ENCODE measurements at regions not wholly inside any gene's neighbourhood (a gene's known extent, or its start where the extent isn't known, plus 50 kb on each side); places are given as distances from the start of the nearest gene placed in this dataset.

DNA sequence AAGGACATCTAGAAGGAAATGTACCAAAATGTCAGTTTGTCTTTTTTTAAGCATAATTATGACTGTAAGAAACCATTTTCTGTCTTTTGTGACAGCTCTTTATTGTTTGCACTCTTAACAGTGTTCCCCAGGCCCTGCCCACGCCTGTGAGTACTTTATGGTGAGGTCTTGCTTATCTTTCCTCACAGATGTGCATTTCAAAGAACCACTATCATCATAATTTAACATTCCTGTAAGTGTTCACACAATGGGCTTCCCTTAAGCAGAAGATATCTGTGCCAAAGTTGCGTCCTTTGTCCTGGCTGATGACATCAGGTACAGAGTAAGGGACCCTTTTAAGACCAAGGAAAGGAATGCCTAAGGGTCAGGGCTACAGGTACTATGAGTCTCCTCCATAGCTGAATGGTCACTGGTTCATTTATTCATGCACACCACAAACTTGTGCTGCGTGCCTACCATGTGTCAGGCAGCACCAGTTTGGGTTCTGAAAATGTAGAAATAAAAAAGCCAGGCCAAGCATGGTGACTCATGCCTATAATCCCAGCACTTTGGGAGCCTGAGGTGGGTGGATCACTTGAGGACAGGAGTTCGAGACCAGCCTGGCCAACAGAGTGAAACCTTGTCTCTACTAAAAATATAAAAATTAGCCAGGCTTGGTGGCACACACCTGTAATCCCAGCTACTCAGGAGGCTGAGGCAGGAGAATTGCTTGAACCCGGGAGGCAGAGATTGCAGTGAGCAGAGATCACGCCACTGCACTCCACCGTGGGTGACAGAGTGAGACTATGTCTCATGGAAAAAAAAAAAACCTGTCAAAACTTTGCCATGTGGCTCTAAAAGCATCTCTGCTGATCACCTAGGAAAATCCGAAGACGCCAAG is 55.4 kb upstream of the NLK start:
- H3K79me2 ChIP-seq (ENCODE audit: control insufficient read depth, insufficient read depth, low read length): no peaks in the 10 kb centered on the region
- H4K20me1 ChIP-seq (ENCODE audit: control insufficient read depth, extremely low read depth, insufficient read depth, low read length): no peaks in the 10 kb centered on the region
- H3K9me3 ChIP-seq (ENCODE audit: control insufficient read depth, insufficient read depth, low read depth, low read length): no peaks in the 10 kb centered on the region
- no peaks in the 10 kb centered on the region for H3K36me3 ChIP-seq (ENCODE audit: control insufficient read depth, insufficient read depth, low read length)
- no peaks in the 10 kb centered on the region for H3K4me1 ChIP-seq (ENCODE audit: control insufficient read depth, extremely low read depth, insufficient read depth, low read length)
- no peak overlapping the region for H3K27ac ChIP-seq (ENCODE audit: insufficient read depth, low read length)
- H3K9ac ChIP-seq (ENCODE audit: insufficient read depth, low read length): no peak overlapping the region
- H3K4me2 ChIP-seq (ENCODE audit: extremely low read depth, insufficient read depth, low read length): no peak overlapping the region
- no peak overlapping the region for H2AFZ ChIP-seq (ENCODE audit: low read length)
- H3K27me3 ChIP-seq (ENCODE audit: control insufficient read depth, insufficient read depth, low read length): no peaks in the 10 kb centered on the region
- H3K4me3 ChIP-seq (replicated peaks in 1 of 4; ENCODE audit: control extremely low read depth in 1 of 4, insufficient read depth in 1 of 4, low read depth in 3 of 4, low read length in 4 of 4): no peak overlapping the region
- no peak for TF ChIP-seq EZH2 (IDR thresholded peaks at IDR 0.05; ENCODE audit: low read length, missing control alignments)
- DNase-seq (ENCODE audit: low read depth in 2 of 2): peak in 1 of 2 donors; percentile 53

DNA sequence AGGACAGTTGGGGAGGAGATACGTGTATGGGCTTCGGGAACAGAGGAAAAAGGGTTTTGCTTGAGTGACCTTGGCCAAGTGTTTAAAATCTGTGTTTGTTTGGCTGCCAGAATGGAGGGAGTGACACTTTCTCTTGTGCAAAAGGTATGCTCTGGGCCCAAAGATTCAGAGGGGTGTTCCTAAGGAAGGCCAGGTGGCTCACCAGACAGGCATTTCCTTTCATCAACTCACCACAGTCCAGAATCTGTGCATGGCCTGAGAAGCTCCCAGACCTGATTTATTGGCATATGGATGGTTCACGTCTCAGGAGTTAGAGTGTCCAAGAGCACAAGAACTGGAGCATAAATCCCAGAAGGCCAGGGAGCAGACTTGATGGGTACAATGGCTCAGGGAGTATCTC is 53.4 kb upstream of the NLK start:
- no peaks in the 10 kb centered on the region for H4K20me1 ChIP-seq (ENCODE audit: control insufficient read depth, extremely low read depth, insufficient read depth, low read length)
- no peaks in the 10 kb centered on the region for H3K79me2 ChIP-seq (ENCODE audit: control insufficient read depth, insufficient read depth, low read length)
- peak in 1 of 2 donors; percentile 50 for DNase-seq (ENCODE audit: low read depth in 2 of 2)
- TF ChIP-seq, protein P1, sequence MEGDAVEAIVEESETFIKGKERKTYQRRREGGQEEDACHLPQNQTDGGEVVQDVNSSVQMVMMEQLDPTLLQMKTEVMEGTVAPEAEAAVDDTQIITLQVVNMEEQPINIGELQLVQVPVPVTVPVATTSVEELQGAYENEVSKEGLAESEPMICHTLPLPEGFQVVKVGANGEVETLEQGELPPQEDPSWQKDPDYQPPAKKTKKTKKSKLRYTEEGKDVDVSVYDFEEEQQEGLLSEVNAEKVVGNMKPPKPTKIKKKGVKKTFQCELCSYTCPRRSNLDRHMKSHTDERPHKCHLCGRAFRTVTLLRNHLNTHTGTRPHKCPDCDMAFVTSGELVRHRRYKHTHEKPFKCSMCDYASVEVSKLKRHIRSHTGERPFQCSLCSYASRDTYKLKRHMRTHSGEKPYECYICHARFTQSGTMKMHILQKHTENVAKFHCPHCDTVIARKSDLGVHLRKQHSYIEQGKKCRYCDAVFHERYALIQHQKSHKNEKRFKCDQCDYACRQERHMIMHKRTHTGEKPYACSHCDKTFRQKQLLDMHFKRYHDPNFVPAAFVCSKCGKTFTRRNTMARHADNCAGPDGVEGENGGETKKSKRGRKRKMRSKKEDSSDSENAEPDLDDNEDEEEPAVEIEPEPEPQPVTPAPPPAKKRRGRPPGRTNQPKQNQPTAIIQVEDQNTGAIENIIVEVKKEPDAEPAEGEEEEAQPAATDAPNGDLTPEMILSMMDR (conservative IDR thresholded peaks at IDR 0.05 in 1 of 2, IDR thresholded peaks at IDR 0.05 in 1 of 2; ENCODE audit: low read depth in 1 of 2, low read length in 2 of 2): no peak
- no peak for TF ChIP-seq EZH2 (IDR thresholded peaks at IDR 0.05; ENCODE audit: low read length, missing control alignments)
- H3K9ac ChIP-seq (ENCODE audit: insufficient read depth, low read length): no peak overlapping the region
- H3K27me3 ChIP-seq (ENCODE audit: control insufficient read depth, insufficient read depth, low read length): no peaks in the 10 kb centered on the region
- H3K9me3 ChIP-seq (ENCODE audit: control insufficient read depth, insufficient read depth, low read depth, low read length): no peaks in the 10 kb centered on the region
- H3K4me1 ChIP-seq (ENCODE audit: control insufficient read depth, extremely low read depth, insufficient read depth, low read length): no peaks in the 10 kb centered on the region
- H3K4me2 ChIP-seq (ENCODE audit: extremely low read depth, insufficient read depth, low read length): no peak overlapping the region
- H2AFZ ChIP-seq (ENCODE audit: low read length): no peak overlapping the region
- H3K36me3 ChIP-seq (ENCODE audit: control insufficient read depth, insufficient read depth, low read length): no peaks in the 10 kb centered on the region
- H3K27ac ChIP-seq (ENCODE audit: insufficient read depth, low read length): no peak overlapping the region
- no peak overlapping the region for H3K4me3 ChIP-seq (replicated peaks in 1 of 4; ENCODE audit: control extremely low read depth in 1 of 4, insufficient read depth in 1 of 4, low read depth in 3 of 4, low read length in 4 of 4)

DNA sequence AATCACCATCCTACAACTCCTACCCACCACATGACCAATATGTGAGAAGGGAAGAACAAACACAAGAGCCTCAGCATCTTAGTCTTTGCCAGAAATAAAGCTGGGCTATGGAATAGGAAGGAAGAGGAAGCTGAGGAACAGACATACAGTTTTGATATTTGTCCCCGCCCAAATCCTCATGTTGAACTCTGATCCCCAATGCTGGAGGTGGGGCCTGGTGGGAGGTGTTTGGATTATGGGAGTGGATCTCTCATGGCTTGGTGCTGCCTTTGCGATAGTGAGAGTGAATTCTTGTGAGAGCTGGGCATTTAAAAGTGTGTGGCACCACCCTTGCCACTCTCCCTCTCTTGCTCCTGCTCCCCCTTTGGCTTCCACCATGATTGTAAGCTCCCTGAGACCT is 52.4 kb upstream of the NLK start:
- no peak overlapping the region for H3K4me3 ChIP-seq (replicated peaks in 1 of 4; ENCODE audit: control extremely low read depth in 1 of 4, insufficient read depth in 1 of 4, low read depth in 3 of 4, low read length in 4 of 4)
- H3K9ac ChIP-seq (ENCODE audit: insufficient read depth, low read length): no peak overlapping the region
- no peaks in the 10 kb centered on the region for H4K20me1 ChIP-seq (ENCODE audit: control insufficient read depth, extremely low read depth, insufficient read depth, low read length)
- TF ChIP-seq, protein P1 (conservative IDR thresholded peaks at IDR 0.05 in 1 of 2, IDR thresholded peaks at IDR 0.05 in 1 of 2; ENCODE audit: low read depth in 1 of 2, low read length in 2 of 2): no peak
- TF ChIP-seq EZH2 (IDR thresholded peaks at IDR 0.05; ENCODE audit: low read length, missing control alignments): no peak
- H3K27ac ChIP-seq (ENCODE audit: insufficient read depth, low read length): no peak overlapping the region
- no peak overlapping the region for H2AFZ ChIP-seq (ENCODE audit: low read length)
- no peaks in the 10 kb centered on the region for H3K4me1 ChIP-seq (ENCODE audit: control insufficient read depth, extremely low read depth, insufficient read depth, low read length)
- H3K36me3 ChIP-seq (ENCODE audit: control insufficient read depth, insufficient read depth, low read length): no peaks in the 10 kb centered on the region
- H3K4me2 ChIP-seq (ENCODE audit: extremely low read depth, insufficient read depth, low read length): no peak overlapping the region
- no peaks in the 10 kb centered on the region for H3K27me3 ChIP-seq (ENCODE audit: control insufficient read depth, insufficient read depth, low read length)
- no peaks in the 10 kb centered on the region for H3K9me3 ChIP-seq (ENCODE audit: control insufficient read depth, insufficient read depth, low read depth, low read length)
- no peak for DNase-seq (ENCODE audit: low read depth in 2 of 2)
- H3K79me2 ChIP-seq (ENCODE audit: control insufficient read depth, insufficient read depth, low read length): no peaks in the 10 kb centered on the region
